AG10803 (cell line): ENCODE measurements at regions not wholly inside any gene's neighbourhood (a gene's known extent, or its start where the extent isn't known, plus 50 kb on each side); places are given as distances from the start of the nearest gene placed in this dataset.
A peak's percentile ranks its signal among the peaks of the same experiment; 100 is the strongest.

Source experiments
- DNase-seq: peaks from one replicate; pipeline ENCODE4 v3.0.0; 2010; ENCODE audit warnings: low read depth
- H3K4me3 ChIP-seq: 2 replicates; pipeline ENCODE4 v1.5.1; 2011; ENCODE audit warnings: mild to moderate bottlenecking, low read length, control low read depth
- TF ChIP-seq, protein P1 (sequence below): conservative IDR thresholded peaks from 2 replicates; pipeline ENCODE4 v1.5.1; 2011; ENCODE audit warnings: mild to moderate bottlenecking, low read length, control low read depth, inconsistent platforms

DNA sequence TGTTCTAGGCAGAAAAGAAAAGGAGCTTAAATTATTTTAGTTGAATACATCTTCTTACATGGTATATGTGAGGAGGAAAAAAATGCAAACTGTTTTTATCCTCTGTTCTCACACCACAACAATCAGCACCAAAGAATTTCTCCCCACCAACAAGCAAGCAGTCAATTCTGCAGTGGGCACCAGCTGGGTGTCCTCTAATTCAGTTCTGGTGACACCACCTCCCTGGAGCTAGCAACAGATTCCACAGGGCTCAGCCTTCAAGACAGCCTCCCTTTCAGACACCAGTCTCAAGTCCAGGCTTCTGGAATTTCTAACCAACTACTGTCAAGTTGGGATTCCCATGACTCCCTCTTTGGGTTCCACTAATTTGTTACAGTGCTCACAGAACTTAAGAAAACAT, 490.2 kb upstream of the IGFBP3 start:
- H3K4me3 ChIP-seq: no peak overlapping the region
- TF ChIP-seq, protein P1, sequence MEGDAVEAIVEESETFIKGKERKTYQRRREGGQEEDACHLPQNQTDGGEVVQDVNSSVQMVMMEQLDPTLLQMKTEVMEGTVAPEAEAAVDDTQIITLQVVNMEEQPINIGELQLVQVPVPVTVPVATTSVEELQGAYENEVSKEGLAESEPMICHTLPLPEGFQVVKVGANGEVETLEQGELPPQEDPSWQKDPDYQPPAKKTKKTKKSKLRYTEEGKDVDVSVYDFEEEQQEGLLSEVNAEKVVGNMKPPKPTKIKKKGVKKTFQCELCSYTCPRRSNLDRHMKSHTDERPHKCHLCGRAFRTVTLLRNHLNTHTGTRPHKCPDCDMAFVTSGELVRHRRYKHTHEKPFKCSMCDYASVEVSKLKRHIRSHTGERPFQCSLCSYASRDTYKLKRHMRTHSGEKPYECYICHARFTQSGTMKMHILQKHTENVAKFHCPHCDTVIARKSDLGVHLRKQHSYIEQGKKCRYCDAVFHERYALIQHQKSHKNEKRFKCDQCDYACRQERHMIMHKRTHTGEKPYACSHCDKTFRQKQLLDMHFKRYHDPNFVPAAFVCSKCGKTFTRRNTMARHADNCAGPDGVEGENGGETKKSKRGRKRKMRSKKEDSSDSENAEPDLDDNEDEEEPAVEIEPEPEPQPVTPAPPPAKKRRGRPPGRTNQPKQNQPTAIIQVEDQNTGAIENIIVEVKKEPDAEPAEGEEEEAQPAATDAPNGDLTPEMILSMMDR: no peak
- DNase-seq: no peak

DNA sequence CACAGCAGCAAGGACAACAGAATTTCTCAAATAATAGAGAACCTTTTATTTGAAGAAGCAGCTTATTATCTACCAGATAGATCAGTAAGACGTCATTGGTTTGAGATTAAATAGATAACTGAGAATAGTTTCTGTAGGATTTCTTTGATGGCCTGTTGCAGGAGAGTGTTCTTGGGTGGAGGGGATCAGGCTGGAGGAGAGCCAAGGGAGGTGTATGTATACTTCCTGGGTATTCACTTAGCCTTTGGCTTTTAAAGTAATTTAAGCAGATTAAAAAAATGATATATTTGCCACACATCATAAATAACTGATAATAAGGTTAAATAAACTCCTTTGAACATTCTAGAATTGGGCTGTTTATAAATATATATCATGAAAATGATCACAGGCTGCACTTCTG, 486.1 kb upstream of the IGFBP3 start:
- H3K4me3 ChIP-seq: no peak overlapping the region
- no peak for DNase-seq
- TF ChIP-seq, protein P1: no peak

DNA sequence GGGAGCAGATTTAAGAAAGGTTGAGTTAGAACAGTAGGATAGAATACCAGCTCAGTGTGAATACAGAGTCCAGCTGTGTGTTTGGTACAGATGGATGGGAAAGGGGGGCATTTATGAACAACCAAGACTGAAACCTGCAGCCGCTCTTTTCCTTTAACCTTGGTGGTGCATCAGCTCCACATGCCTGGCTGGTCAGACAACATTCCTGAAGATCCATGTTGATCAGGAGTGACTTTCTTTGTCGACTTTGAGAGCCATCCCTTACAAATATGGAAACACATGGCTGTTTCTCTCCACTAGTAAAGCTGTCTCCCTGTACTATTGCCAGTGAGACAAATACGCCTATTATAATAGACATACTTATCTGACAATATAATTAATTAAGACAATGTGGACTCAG, 476.5 kb upstream of the IGFBP3 start:
- no peak for DNase-seq
- no peak overlapping the region for H3K4me3 ChIP-seq
- TF ChIP-seq, protein P1: no peak

DNA sequence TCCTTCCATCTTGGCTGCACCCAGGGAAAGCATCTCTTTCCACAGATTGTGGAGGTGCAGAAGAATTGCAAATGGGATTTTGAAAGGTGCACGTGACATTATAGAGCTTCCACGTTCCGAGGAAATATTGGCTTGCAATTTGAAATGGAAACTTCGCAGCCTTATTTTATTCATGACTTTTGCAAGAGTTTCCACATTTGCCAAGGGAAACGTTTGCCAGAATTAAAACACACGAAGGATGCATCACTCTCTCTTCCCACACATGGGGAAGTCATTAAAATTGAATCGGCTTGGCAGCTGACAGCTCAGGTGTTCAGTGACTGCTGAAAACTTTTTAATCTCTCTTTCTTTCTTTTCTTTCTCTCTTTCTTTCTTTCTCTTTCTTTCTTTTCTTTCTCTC, 475.4 kb upstream of the IGFBP3 start:
- peak; percentile 74 for DNase-seq
- TF ChIP-seq, protein P1: no peak
- H3K4me3 ChIP-seq: no peak overlapping the region

DNA sequence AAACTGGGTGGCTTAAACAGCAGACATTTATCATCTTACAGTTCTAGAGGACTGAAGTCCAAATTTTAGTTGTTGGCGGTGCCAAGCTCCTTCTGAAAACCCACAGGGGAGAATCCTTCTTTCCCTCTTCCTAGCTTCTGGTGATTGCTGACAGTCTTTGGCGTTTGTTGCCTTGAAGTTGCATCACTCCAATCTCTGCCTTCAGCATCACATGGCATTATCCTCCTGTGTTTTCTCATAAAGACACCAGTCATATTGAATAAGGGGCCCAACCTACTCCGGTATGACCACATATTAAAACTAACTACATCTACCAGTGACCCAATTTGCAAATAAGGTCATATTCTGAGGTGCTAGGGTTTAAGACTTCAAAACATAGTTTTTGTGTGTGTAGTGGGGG, 472.1 kb upstream of the IGFBP3 start:
- TF ChIP-seq, protein P1: no peak
- no peak overlapping the region for H3K4me3 ChIP-seq

DNA sequence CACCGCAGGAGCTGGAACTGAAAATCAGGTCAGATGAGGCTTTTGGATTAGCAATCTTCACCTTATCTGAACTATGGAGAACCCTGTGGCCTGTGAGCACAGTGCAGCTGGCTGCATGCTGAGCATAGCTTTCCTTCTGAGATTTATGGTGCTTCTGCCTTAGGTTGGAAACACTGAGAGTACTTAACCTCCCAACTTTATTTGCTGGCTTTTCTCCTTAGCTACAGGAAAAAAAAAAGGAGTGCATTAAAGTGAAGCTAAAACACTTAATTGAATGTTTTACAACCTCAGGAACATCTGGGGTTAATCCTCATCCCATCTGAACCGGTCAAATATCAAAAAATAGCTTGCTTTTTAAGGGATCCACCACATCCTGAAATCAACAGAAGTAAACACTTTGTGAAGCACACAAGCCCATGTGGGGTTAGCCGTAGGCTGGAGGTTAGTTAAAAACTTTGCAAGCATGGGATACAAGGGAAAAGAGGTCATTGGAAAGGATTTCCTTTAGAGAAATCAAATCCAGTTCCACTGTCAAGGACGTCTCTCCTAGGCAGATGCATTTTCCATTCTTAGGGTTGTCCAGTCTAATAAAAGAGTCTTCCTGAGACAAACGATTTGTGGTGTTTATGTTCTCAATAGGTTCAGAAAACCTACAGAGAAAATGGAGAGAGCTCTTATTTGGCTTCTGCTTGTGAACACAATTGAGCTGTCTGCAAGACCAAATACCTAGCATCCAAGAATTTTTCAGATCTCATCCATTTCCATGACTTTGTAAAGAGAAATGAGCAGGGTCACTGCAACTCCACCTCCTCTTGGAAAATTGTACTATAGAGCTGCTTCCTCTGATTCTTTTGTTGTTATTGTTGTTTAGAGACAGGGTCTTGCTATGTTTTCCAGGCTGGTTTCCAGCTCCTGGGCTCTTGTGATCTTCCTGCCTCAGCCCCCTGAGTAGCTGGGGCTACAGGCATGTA, 470.4 kb upstream of the IGFBP3 start:
- H3K4me3 ChIP-seq: no peak overlapping the region
- TF ChIP-seq, protein P1: peak; percentile 19
- DNase-seq: peak; percentile 91

More for the DNA sequence above, 472.1 kb upstream of the IGFBP3 start:
- peak; percentile 73 for DNase-seq

DNA sequence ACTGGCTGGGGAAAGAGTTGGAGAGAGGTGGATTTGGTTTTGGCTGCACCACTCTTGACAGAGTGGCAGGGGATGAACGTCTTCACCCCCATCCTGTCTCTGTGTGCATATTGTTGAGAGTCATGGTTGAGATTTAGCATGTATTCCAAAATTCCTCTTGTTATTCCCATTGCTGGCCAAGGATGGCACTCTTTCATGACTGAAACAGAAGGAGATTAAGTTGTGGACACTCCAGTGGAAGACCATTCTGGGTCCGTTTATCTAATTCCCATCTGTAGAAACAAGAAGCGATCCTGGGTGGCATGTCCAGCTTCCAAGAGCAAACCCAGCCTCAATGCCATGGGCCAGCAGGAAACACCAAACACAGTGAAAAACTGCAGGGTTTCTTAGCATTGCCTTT, 469.0 kb upstream of the IGFBP3 start:
- DNase-seq: no peak
- TF ChIP-seq, protein P1: peak; percentile 34; the same call in 1 of the 2 replicates
- H3K4me3 ChIP-seq: no peak overlapping the region
